ENCODE measurements at regions not wholly inside any gene's neighbourhood (a gene's known extent, or its start where the extent isn't known, plus 50 kb on each side); places are given as distances from the start of the nearest gene placed in this dataset.
"Not testable (repeated sequence)": the region's sequence is repeated elsewhere in the genome, so short reads cannot be mapped to it uniquely, and the experiment has no call there.

GRCh38 chr11:37248145-37248544 lies 650.1 kb upstream of the RAG2 start:
- no peak for DNase-seq

GRCh38 chr11:37246092-37246491 lies 648.1 kb upstream of the RAG2 start:
- DNase-seq, result not testable (repeated sequence)

GRCh38 chr11:37230865-37231264 lies 632.8 kb upstream of the RAG2 start:
- DNase-seq, result no peak

GRCh38 chr11:37223962-37224361 lies 625.9 kb upstream of the RAG2 start:
- no peak for DNase-seq

GRCh38 chr11:37203006-37203405 lies 605.0 kb upstream of the RAG2 start:
- DNase-seq, result no peak

GRCh38 chr11:37199082-37199481 lies 601.0 kb upstream of the RAG2 start:
- DNase-seq, result no peak

GRCh38 chr11:37184326-37184725 lies 586.3 kb upstream of the RAG2 start:
- no peak for DNase-seq

GRCh38 chr11:37182031-37182430 lies 584.0 kb upstream of the RAG2 start:
- DNase-seq, result no peak

GRCh38 chr11:37177721-37178120 lies 579.7 kb upstream of the RAG2 start:
- DNase-seq, result no peak

GRCh38 chr11:37171451-37171850 lies 573.4 kb upstream of the RAG2 start:
- no peak for DNase-seq

GRCh38 chr11:37170311-37170710 lies 572.3 kb upstream of the RAG2 start:
- DNase-seq, result no peak

- not testable (repeated sequence) for DNase-seq
Measured at GRCh38 chr11:37145434-37145833, 547.4 kb upstream of the RAG2 start.

- DNase-seq, result no peak
Measured at GRCh38 chr11:37142591-37142990, 544.6 kb upstream of the RAG2 start.

- DNase-seq, result no peak
Measured at GRCh38 chr11:37141707-37142106, 543.7 kb upstream of the RAG2 start.

GRCh38 chr11:37135606-37136005 lies 537.6 kb upstream of the RAG2 start:
- DNase-seq, result not testable (repeated sequence)

- DNase-seq, result no peak
Measured at GRCh38 chr11:37134637-37135036, 536.6 kb upstream of the RAG2 start.

- no peak for DNase-seq
Measured at GRCh38 chr11:37124384-37124783, 526.3 kb upstream of the RAG2 start.

GRCh38 chr11:37115963-37116362 lies 517.9 kb upstream of the RAG2 start:
- DNase-seq, result no peak

- DNase-seq, result no peak
Measured at GRCh38 chr11:37110385-37110784, 512.3 kb upstream of the RAG2 start.

- DNase-seq, result no peak
Measured at GRCh38 chr11:37109286-37109585, 511.2 kb upstream of the RAG2 start.

GRCh38 chr11:37108436-37109285 lies 510.6 kb upstream of the RAG2 start:
- no peak for DNase-seq

- DNase-seq, result no peak
Measured at GRCh38 chr11:37107831-37108230, 509.8 kb upstream of the RAG2 start.

GRCh38 chr11:37107415-37107814 lies 509.4 kb upstream of the RAG2 start:
- DNase-seq, result no peak

GRCh38 chr11:37105427-37105826 lies 507.4 kb upstream of the RAG2 start:
- no peak for DNase-seq

- DNase-seq, result no peak
Measured at GRCh38 chr11:37104380-37104779, 506.3 kb upstream of the RAG2 start.
